ENCODE measurements at regions not wholly inside any gene's neighbourhood (a gene's known extent, or its start where the extent isn't known, plus 50 kb on each side); places are given as distances from the start of the nearest gene placed in this dataset.

DNA sequence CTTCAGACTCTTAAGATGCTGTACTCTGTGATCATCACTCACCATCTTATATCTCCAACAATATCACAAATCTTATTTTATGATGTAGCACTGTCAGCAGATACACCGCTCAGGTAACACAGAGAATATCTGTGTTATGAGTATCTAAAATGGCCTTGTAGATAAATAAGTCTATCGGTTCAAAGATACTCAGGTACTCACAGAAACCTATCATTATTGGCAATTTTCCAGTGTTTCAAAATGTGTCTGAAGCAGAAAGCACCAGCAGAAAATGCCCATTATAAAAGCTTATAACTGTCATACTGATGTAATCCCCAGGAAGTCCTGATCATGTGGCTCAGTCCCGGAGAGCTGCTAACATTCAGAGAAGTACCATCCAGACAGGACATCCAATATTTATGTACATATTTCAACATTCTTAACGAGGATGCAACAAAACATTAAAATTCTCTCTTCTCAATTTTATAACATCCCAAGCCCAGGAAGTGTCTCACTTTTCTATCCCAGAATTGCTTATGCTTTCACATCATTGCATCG lies 190.7 kb upstream of the LMNTD1 start:
- no peaks in the 10 kb centered on the region for H3K36me3 ChIP-seq (ENCODE audit: insufficient read depth, low read length)
- ChIA-PET CTCF (ENCODE audit: unreplicated experiment) (no interaction called here), POLR2A (interaction anchor here (1.2 kb wide), 1 partner anchor 13 kb away, joined by 4 read pairs; no protein-coding TSS in a partner anchor)

GRCh38 chr12:25744313-25744712 lies 191.2 kb upstream of the LMNTD1 start:
- Histone ChIP-seq H3K36me3 (ENCODE audit: insufficient read depth, low read length) (no peaks in the 10 kb centered on the region), H3K4me2 (ENCODE audit: low read length) (no peak overlapping the region), H3K9me2 (ENCODE audit: insufficient read depth, low read length) (no peaks in the 10 kb centered on the region), H3K27ac (ENCODE audit: low read depth, low read length, poor library complexity, severe bottlenecking) (no peak overlapping the region), H3K79me2 (ENCODE audit: insufficient read depth, low read depth, low read length) (no peaks in the 10 kb centered on the region), H3K4me1 (ENCODE audit: insufficient read depth, low read length, poor library complexity, severe bottlenecking) (no peaks in the 10 kb centered on the region), H3K9me3 (ENCODE audit: low read length) (no peaks in the 10 kb centered on the region), H3K4me3 (ENCODE audit: low read depth, low read length, poor library complexity, severe bottlenecking) (no peak overlapping the region), H4K20me1 (ENCODE audit: insufficient read depth, low read length) (no peaks in the 10 kb centered on the region), H2AFZ (ENCODE audit: low read length) (no peak overlapping the region)
- TF ChIP-seq, protein P1, sequence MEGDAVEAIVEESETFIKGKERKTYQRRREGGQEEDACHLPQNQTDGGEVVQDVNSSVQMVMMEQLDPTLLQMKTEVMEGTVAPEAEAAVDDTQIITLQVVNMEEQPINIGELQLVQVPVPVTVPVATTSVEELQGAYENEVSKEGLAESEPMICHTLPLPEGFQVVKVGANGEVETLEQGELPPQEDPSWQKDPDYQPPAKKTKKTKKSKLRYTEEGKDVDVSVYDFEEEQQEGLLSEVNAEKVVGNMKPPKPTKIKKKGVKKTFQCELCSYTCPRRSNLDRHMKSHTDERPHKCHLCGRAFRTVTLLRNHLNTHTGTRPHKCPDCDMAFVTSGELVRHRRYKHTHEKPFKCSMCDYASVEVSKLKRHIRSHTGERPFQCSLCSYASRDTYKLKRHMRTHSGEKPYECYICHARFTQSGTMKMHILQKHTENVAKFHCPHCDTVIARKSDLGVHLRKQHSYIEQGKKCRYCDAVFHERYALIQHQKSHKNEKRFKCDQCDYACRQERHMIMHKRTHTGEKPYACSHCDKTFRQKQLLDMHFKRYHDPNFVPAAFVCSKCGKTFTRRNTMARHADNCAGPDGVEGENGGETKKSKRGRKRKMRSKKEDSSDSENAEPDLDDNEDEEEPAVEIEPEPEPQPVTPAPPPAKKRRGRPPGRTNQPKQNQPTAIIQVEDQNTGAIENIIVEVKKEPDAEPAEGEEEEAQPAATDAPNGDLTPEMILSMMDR (conservative IDR thresholded peaks at IDR 0.05; ENCODE audit: low read length): no peak
- TF ChIP-seq EZH2phosphoT487 (IDR thresholded peaks at IDR 0.05; ENCODE audit: borderline replicate concordance, low read depth, low read length): no peak
- CTCF ChIA-PET (ENCODE audit: unreplicated experiment): no interaction called here
- intact Hi-C loops (cut with micrococcal nuclease; ENCODE audit: unreplicated experiment): no loop called here
- DNase-seq (ENCODE audit: low spot score): no peak
- BruUV-seq (replicated peaks): no TSS peak
- POLR2A ChIA-PET: interaction anchor here (0.7 to 1.2 kb wide), 2 partner anchors 12 to 33 kb away, joined by 3 to 4 read pairs; no protein-coding TSS in a partner anchor

More for the DNA sequence above, 190.7 kb upstream of the LMNTD1 start:
- H3K4me2 ChIP-seq (ENCODE audit: low read length): no peak overlapping the region
- TF ChIP-seq, protein P1 (conservative IDR thresholded peaks at IDR 0.05; ENCODE audit: low read length): no peak
- TF ChIP-seq EZH2phosphoT487 (IDR thresholded peaks at IDR 0.05; ENCODE audit: borderline replicate concordance, low read depth, low read length): no peak
- no peak overlapping the region for H2AFZ ChIP-seq (ENCODE audit: low read length)
- no peaks in the 10 kb centered on the region for H3K9me2 ChIP-seq (ENCODE audit: insufficient read depth, low read length)
- no peaks in the 10 kb centered on the region for H3K9me3 ChIP-seq (ENCODE audit: low read length)
- no peak for DNase-seq (ENCODE audit: low spot score)
- no peaks in the 10 kb centered on the region for H3K4me1 ChIP-seq (ENCODE audit: insufficient read depth, low read length, poor library complexity, severe bottlenecking)
- no peaks in the 10 kb centered on the region for H4K20me1 ChIP-seq (ENCODE audit: insufficient read depth, low read length)
- no peak overlapping the region for H3K27ac ChIP-seq (ENCODE audit: low read depth, low read length, poor library complexity, severe bottlenecking)
- H3K4me3 ChIP-seq (ENCODE audit: low read depth, low read length, poor library complexity, severe bottlenecking): no peak overlapping the region
- intact Hi-C loops (cut with micrococcal nuclease; ENCODE audit: unreplicated experiment): no loop called here
- BruUV-seq (replicated peaks): no TSS peak
- no peaks in the 10 kb centered on the region for H3K79me2 ChIP-seq (ENCODE audit: insufficient read depth, low read depth, low read length)

DNA sequence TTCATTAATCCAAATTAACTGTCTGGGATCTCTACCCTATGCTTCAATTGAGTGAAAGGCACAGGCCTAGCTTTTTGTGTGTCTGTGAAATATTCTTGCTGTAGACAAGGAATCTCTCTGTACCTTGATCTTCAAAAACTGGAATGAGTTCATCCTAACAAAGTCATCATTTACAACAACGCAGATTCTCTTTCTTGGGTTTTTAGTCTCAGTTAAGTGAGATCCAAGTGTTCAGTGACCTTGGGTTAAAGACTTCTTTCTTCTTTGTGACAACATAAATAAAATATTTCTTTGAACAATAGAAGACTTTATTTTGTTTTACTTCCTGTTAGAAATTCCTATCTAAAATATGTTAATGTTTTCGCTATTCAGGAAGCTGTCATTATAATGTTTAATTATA lies 192.2 kb upstream of the LMNTD1 start:
- no peaks in the 10 kb centered on the region for H3K9me2 ChIP-seq (ENCODE audit: insufficient read depth, low read length)
- no TSS peak for BruUV-seq (replicated peaks)
- ChIA-PET POLR2A (no interaction called here), CTCF (ENCODE audit: unreplicated experiment) (no interaction called here)
- no peak overlapping the region for H3K4me3 ChIP-seq (ENCODE audit: low read depth, low read length, poor library complexity, severe bottlenecking)
- no peaks in the 10 kb centered on the region for H3K79me2 ChIP-seq (ENCODE audit: insufficient read depth, low read depth, low read length)
- H3K27ac ChIP-seq (ENCODE audit: low read depth, low read length, poor library complexity, severe bottlenecking): no peak overlapping the region
- intact Hi-C loops (cut with micrococcal nuclease; ENCODE audit: unreplicated experiment): no loop called here
- H3K4me1 ChIP-seq (ENCODE audit: insufficient read depth, low read length, poor library complexity, severe bottlenecking): no peaks in the 10 kb centered on the region
- no peaks in the 10 kb centered on the region for H3K36me3 ChIP-seq (ENCODE audit: insufficient read depth, low read length)
- no peaks in the 10 kb centered on the region for H4K20me1 ChIP-seq (ENCODE audit: insufficient read depth, low read length)
- no peaks in the 10 kb centered on the region for H3K9me3 ChIP-seq (ENCODE audit: low read length)
- no peak for DNase-seq (ENCODE audit: low spot score)
- no peak overlapping the region for H3K4me2 ChIP-seq (ENCODE audit: low read length)
- TF ChIP-seq EZH2phosphoT487 (IDR thresholded peaks at IDR 0.05; ENCODE audit: borderline replicate concordance, low read depth, low read length): no peak
- TF ChIP-seq, protein P1 (conservative IDR thresholded peaks at IDR 0.05; ENCODE audit: low read length): no peak
- H2AFZ ChIP-seq (ENCODE audit: low read length): no peak overlapping the region
